IMR-90 (cell line): ENCODE measurements at regions not wholly inside any gene's neighbourhood (a gene's known extent, or its start where the extent isn't known, plus 50 kb on each side); places are given as distances from the start of the nearest gene placed in this dataset.
A peak's percentile ranks its signal among the peaks of the same experiment; 100 is the strongest.

Experiments used
- ATAC-seq: fragments of 200-7000 bp; cut with Tn5 transposase; 2 replicates; pipeline ENCODE4 v1.9.1; 2020; ENCODE audit warnings: low read depth, mild to moderate bottlenecking, moderate library complexity
- BruUV-seq: library from RNA; stranded (reverse); fragments of 400-500 nt; replicated peaks from 2 replicates; lab custom pipeline; 2021; lab: Mats Ljungman, UMichigan
- CTCF ChIA-PET: fragments of 300-600 bp; formaldehyde crosslinking; extraction: SDS; loops from one replicate; lab custom pipeline; 2021; ENCODE audit warnings: antibody characterized with exemption; lab: Yijun Ruan, JAX
- POLR2A ChIA-PET: fragments of 300-600 bp; sonication (Branson Sonifier 250); formaldehyde crosslinking; loops from one replicate; lab custom pipeline; 2022; ENCODE audit warnings: antibody characterized with exemption; ENCODE audit not compliant: unreplicated experiment; lab: Charles Lee
- DNase-seq: peaks from one replicate; pipeline ENCODE4 v3.0.0; 2013
- H2AFZ ChIP-seq: replicated peaks from 2 replicates; pipeline ENCODE3; 2013; ENCODE audit warnings: low read length, mild to moderate bottlenecking; ENCODE audit not compliant: poor library complexity
- H2AK5ac ChIP-seq: 2 replicates; pipeline ENCODE4 v1.6.1; 2013; ENCODE audit warnings: low read depth, low read length, inconsistent platforms
- H2AK9ac ChIP-seq: replicated peaks from 2 replicates; pipeline ENCODE3; 2013; ENCODE audit warnings: mild to moderate bottlenecking, low read depth, low read length, moderate library complexity; ENCODE audit not compliant: poor library complexity
- H2BK120ac ChIP-seq: 2 replicates; pipeline ENCODE4 v1.6.1; 2013; ENCODE audit warnings: low read depth, low read length, inconsistent platforms
- H2BK15ac ChIP-seq: 3 replicates; pipeline ENCODE4 v1.6.1; 2013; ENCODE audit warnings: low read depth, low read length, inconsistent platforms
- H2BK20ac ChIP-seq: 2 replicates; pipeline ENCODE4 v1.6.1; 2013; ENCODE audit warnings: low read depth, mild to moderate bottlenecking, inconsistent platforms, low read length, moderate library complexity
- H2BK5ac ChIP-seq: 2 replicates; pipeline ENCODE4 v1.6.1; 2013; ENCODE audit warnings: mild to moderate bottlenecking, low read depth, low read length, inconsistent platforms; ENCODE audit not compliant: poor library complexity, severe bottlenecking
- H3K14ac ChIP-seq: replicated peaks from 2 replicates; pipeline ENCODE4 v1.6.1; 2013; ENCODE audit warnings: low read depth, low read length, inconsistent platforms
- H3K18ac ChIP-seq: 2 replicates; pipeline ENCODE4 v1.6.1; 2013; ENCODE audit warnings: low read depth, low read length, control low read depth
- H3K23ac ChIP-seq: 2 replicates; pipeline ENCODE4 v1.6.1; 2013; ENCODE audit warnings: low read depth, low read length, inconsistent platforms
- H3K27ac ChIP-seq: 2 replicates; pipeline ENCODE4 v1.5.1; 2013; ENCODE audit warnings: mild to moderate bottlenecking, control low read depth, low read length; ENCODE audit not compliant: insufficient read depth
- H3K27me3 ChIP-seq: 2 replicates; pipeline ENCODE4 v1.6.1; 2013; ENCODE audit warnings: low read length; ENCODE audit not compliant: control insufficient read depth, insufficient read depth
- H3K36me3 ChIP-seq: 2 replicates; pipeline ENCODE4 v1.6.1; 2013; ENCODE audit warnings: low read length, mixed read lengths; ENCODE audit not compliant: control insufficient read depth, insufficient read depth
- H3K4ac ChIP-seq: 2 replicates; pipeline ENCODE4 v1.6.1; 2013; ENCODE audit warnings: low read depth, low read length, inconsistent platforms
- H3K4me1 ChIP-seq: 2 replicates; pipeline ENCODE4 v1.6.1; 2013; ENCODE audit warnings: low read length, mixed read lengths; ENCODE audit not compliant: control insufficient read depth, insufficient read depth
- H3K4me2 ChIP-seq: 2 replicates; pipeline ENCODE4 v1.6.1; 2013; ENCODE audit warnings: low read depth, mild to moderate bottlenecking, control low read depth, low read length, moderate library complexity
- H3K4me3 ChIP-seq: 2 replicates; pipeline ENCODE4 v1.5.1; 2013; ENCODE audit warnings: low read depth, mild to moderate bottlenecking, control low read depth, low read length, moderate library complexity; ENCODE audit not compliant: insufficient read depth
- H3K56ac ChIP-seq: 2 replicates; pipeline ENCODE4 v1.6.1; 2013; ENCODE audit warnings: low read length, inconsistent platforms; ENCODE audit not compliant: insufficient read depth; ENCODE audit errors: extremely low read depth
- H3K79me1 ChIP-seq, 2 experiments: 2 replicates each; pipeline ENCODE4 v1.6.1; 2013; ENCODE audit warnings: low read length in 2 of 2, inconsistent platforms in 1 of 2, low read depth in 1 of 2
- H3K9ac ChIP-seq: 2 replicates; pipeline ENCODE4 v1.6.1; 2013; ENCODE audit warnings: low read depth, low read length, control low read depth
- H3K9me1 ChIP-seq: 2 replicates; pipeline ENCODE4 v1.6.1; 2013; ENCODE audit warnings: low read length, inconsistent platforms; ENCODE audit not compliant: insufficient read depth
- H3K9me3 ChIP-seq: 2 replicates; pipeline ENCODE4 v1.6.1; 2013; ENCODE audit warnings: low read length; ENCODE audit not compliant: control insufficient read depth, insufficient read depth
- H4K20me1 ChIP-seq: 2 replicates; pipeline ENCODE4 v1.6.1; 2013; ENCODE audit warnings: low read length, inconsistent platforms; ENCODE audit not compliant: insufficient read depth
- H4K5ac ChIP-seq: 2 replicates; pipeline ENCODE4 v1.6.1; 2013; ENCODE audit warnings: mild to moderate bottlenecking, low read depth, low read length, control low read depth
- H4K8ac ChIP-seq, 2 experiments: 2 replicates each; pipeline ENCODE4 v1.6.1; 2013; ENCODE audit warnings: low read depth in 2 of 2, low read length in 2 of 2, control low read depth in 1 of 2, inconsistent platforms in 1 of 2
- H4K91ac ChIP-seq: 2 replicates; pipeline ENCODE4 v1.6.1; 2013; ENCODE audit warnings: low read depth, low read length, inconsistent platforms; ENCODE audit not compliant: insufficient read depth
- BHLHE40 ChIP-seq: fragments of 150-350 bp; IDR thresholded peaks from 2 replicates; pipeline ENCODE4 v1.6.1; 2016; ENCODE audit warnings: mild to moderate bottlenecking, low read depth, low read length
- CEBPB ChIP-seq: IDR thresholded peaks from 2 replicates; pipeline ENCODE4 v1.6.1; 2012; ENCODE audit warnings: low read depth, low read length, improper control_type of control experiment
- CHD1 ChIP-seq: IDR thresholded peaks from 2 replicates; pipeline ENCODE4 v1.6.1; 2012; ENCODE audit warnings: low read depth, low read length, improper control_type of control experiment
- ELK1 ChIP-seq: fragments of 150-350 bp; IDR thresholded peaks from 2 replicates; pipeline ENCODE4 v1.6.1; 2016; ENCODE audit warnings: low read depth, mild to moderate bottlenecking, low read length, moderate library complexity, borderline replicate concordance
- FOS ChIP-seq: fragments of 150-350 bp; IDR thresholded peaks from 2 replicates; pipeline ENCODE4 v1.6.1; 2016; ENCODE audit warnings: low read depth, low read length
- MAFK ChIP-seq: IDR thresholded peaks from 2 replicates; pipeline ENCODE4 v1.6.1; 2012; ENCODE audit warnings: low read depth, low read length, improper control_type of control experiment
- MXI1 ChIP-seq: IDR thresholded peaks from 2 replicates; pipeline ENCODE4 v1.6.1; 2012; ENCODE audit warnings: low read depth, mild to moderate bottlenecking, low read length, moderate library complexity, borderline replicate concordance
- NFE2L2 ChIP-seq: fragments of 150-350 bp; IDR thresholded peaks from 2 replicates; pipeline ENCODE4 v1.6.1; 2016; ENCODE audit warnings: low read depth, mild to moderate bottlenecking, low read length
- RAD21 ChIP-seq: IDR thresholded peaks from 2 replicates; pipeline ENCODE4 v1.6.1; 2012; ENCODE audit warnings: low read length, improper control_type of control experiment
- RCOR1 ChIP-seq: IDR thresholded peaks from 2 replicates; pipeline ENCODE4 v1.6.1; 2012; ENCODE audit warnings: mild to moderate bottlenecking, low read length, improper control_type of control experiment; ENCODE audit not compliant: insufficient replicate concordance
- RFX5 ChIP-seq: IDR thresholded peaks from 2 replicates; pipeline ENCODE4 v1.8.0; 2012; ENCODE audit warnings: low read depth, mild to moderate bottlenecking, low read length, moderate library complexity
- SMC3 ChIP-seq: fragments of 150-350 bp; IDR thresholded peaks from 2 replicates; pipeline ENCODE4 v1.6.1; 2016; ENCODE audit warnings: low read depth, mild to moderate bottlenecking, antibody characterized with exemption, low read length, moderate library complexity
- WGBS, 2 experiments: methylation state at CpG; one replicate each; pipeline versions ENCODE4 v1.1.5 to v1.1.7; 2013; ENCODE audit warnings: missing lambda C conversion rate in 2 of 2; ENCODE audit not compliant: insufficient read length in 1 of 2; ENCODE audit errors: extremely low coverage in 2 of 2; 5-methylcytosine and 5-hydroxymethylcytosine counted together
- dilution Hi-C: fragments of 300-500 bp; cut with HindIII; formaldehyde crosslinking; loops from one replicate; pipeline ENCODE4 v1.14.3; 2018; ENCODE audit warnings: low sequenced_read_pairs; ENCODE audit not compliant: unreplicated experiment
- in situ Hi-C: fragments of 300-500 bp; cut with MboI; formaldehyde crosslinking; loops from 3 replicates; pipeline ENCODE4 v1.14.3; 2019; ENCODE audit warnings: low sequenced_read_pairs, inconsistent platforms, mixed read lengths
- intact Hi-C: fragments of 100-400 bp; cut with micrococcal nuclease; formaldehyde crosslinking; loops from 2 replicates; pipeline ENCODE4 v1.10.0; 2022
- TF ChIP-seq, protein P1 (sequence below): fragments of 150-350 bp; IDR thresholded peaks from 2 replicates; pipeline ENCODE4 v1.6.1; 2017; ENCODE audit warnings: mild to moderate bottlenecking, antibody characterized with exemption, low read length, low read depth
- TF ChIP-seq, protein P2 (sequence below): conservative IDR thresholded peaks from 2 replicates; pipeline ENCODE4 v1.5.1; 2012; ENCODE audit warnings: mild to moderate bottlenecking, low read depth, low read length, improper control_type of control experiment

DNA sequence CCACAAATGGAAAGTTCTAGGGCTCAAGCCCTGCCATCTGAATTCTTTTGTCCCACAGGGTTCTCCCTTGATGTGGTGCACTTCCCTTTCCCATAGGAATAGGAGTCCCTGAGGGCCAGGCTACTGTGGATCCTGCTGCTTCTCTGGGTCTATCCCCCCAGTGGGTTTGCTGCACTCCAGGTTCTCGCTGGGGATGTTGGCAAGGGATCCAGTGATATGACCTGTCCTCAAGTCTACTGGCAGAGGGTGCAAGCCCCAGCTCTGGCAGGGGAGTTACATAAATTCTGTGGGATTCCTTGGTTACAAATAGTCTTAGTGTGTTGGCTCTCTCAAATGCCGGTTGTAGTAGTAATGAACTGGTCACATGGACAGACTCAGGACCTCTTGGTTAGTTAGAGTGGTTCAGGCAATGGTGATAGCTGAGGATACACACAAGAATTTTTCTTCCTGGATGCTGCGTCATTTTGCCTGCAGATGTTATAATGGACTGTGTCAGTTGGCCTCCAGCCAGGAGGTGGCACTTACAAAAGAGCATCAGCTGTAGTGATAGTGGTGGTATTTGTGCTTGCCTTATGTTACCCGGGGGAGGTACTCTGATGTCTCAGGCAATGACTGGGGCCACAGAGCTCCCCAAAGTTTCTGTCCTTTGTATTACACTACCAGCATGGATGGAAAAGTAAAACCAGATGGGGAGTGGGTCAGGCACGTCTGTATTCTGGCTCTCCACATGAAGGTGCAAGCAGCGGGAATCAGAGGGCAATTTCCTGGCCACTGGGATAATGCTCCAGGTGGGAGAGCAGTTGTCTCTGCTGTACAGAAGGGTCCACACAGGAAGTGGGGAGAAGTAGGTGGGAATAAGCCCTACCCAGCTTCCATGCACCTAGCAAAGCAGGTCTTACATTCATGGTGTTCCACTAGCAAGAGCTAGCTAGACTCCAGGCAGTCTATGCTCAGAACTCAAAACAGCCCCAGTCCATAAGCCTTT is 267.9 kb downstream of the SOX11 start:
- Histone ChIP-seq H2AFZ (no peak overlapping the region), H2BK5ac (no peak overlapping the region), H3K9ac (no peak overlapping the region), H3K79me1 (no peaks in the 10 kb centered on the region), H2AK9ac (peak overlapping the region; percentile 13), H3K27me3 (no peaks in the 10 kb centered on the region), H3K4ac (no peak overlapping the region), H3K9me1 (no peaks in the 10 kb centered on the region), H3K27ac (no peak overlapping the region), H2AK5ac (no peak overlapping the region), H3K18ac (no peak overlapping the region), H2BK120ac (no peak overlapping the region), H4K91ac (no peak overlapping the region), H3K4me1 (no peaks in the 10 kb centered on the region), H4K8ac (no peak overlapping the region), H3K23ac (no peak overlapping the region), H3K14ac (no peak overlapping the region), H3K4me3 (no peak overlapping the region), H3K56ac (no peak overlapping the region), H4K20me1 (no peaks in the 10 kb centered on the region), H3K9me3 (no peaks in the 10 kb centered on the region; the same call in 1 of the 2 replicates), H3K4me2 (no peak overlapping the region), H3K36me3 (no peaks in the 10 kb centered on the region), H2BK15ac (no peak overlapping the region), H4K5ac (no peak overlapping the region), H2BK20ac (no peak overlapping the region)
- ATAC-seq = no peak
- ChIA-PET CTCF (no interaction called here), POLR2A (no interaction called here)
- dilution Hi-C loops = no loop called here
- in situ Hi-C loops = no loop called here
- no peak for DNase-seq
- no TSS peak for BruUV-seq
- TF ChIP-seq FOS (no peak), MAFK (no peak), CHD1 (no peak), ELK1 (no peak), RCOR1 (no peak), BHLHE40 (no peak), RAD21 (no peak), NFE2L2 (no peak), MXI1 (no peak), RFX5 (no peak), CEBPB (no peak), SMC3 (no peak)
- TF ChIP-seq, protein P1, sequence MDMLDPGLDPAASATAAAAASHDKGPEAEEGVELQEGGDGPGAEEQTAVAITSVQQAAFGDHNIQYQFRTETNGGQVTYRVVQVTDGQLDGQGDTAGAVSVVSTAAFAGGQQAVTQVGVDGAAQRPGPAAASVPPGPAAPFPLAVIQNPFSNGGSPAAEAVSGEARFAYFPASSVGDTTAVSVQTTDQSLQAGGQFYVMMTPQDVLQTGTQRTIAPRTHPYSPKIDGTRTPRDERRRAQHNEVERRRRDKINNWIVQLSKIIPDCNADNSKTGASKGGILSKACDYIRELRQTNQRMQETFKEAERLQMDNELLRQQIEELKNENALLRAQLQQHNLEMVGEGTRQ = no peak
- TF ChIP-seq, protein P2, sequence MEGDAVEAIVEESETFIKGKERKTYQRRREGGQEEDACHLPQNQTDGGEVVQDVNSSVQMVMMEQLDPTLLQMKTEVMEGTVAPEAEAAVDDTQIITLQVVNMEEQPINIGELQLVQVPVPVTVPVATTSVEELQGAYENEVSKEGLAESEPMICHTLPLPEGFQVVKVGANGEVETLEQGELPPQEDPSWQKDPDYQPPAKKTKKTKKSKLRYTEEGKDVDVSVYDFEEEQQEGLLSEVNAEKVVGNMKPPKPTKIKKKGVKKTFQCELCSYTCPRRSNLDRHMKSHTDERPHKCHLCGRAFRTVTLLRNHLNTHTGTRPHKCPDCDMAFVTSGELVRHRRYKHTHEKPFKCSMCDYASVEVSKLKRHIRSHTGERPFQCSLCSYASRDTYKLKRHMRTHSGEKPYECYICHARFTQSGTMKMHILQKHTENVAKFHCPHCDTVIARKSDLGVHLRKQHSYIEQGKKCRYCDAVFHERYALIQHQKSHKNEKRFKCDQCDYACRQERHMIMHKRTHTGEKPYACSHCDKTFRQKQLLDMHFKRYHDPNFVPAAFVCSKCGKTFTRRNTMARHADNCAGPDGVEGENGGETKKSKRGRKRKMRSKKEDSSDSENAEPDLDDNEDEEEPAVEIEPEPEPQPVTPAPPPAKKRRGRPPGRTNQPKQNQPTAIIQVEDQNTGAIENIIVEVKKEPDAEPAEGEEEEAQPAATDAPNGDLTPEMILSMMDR = no peak
- WGBS, 2 experiments = no CpG with 5 or more reads among the region's 6 CpGs
- intact Hi-C loops = no loop called here
